ENCODE measurements at regions not wholly inside any gene's neighbourhood (a gene's known extent, or its start where the extent isn't known, plus 50 kb on each side); places are given as distances from the start of the nearest gene placed in this dataset.

- H3K9ac ChIP-seq (ENCODE audit: low read length) = no peak overlapping the region
- no peak overlapping the region for H2AFZ ChIP-seq (ENCODE audit: low read depth, low read length)
- no peak overlapping the region for H3K4me2 ChIP-seq (ENCODE audit: low read length)
- no peaks in the 10 kb centered on the region for H4K20me1 ChIP-seq (ENCODE audit: insufficient read depth)
- H3K79me2 ChIP-seq (replicated peaks; ENCODE audit: insufficient read depth, low read length) = no peaks in the 10 kb centered on the region
- no peaks in the 10 kb centered on the region for H3K9me2 ChIP-seq (ENCODE audit: insufficient read depth, low read length)
- TF ChIP-seq POLR2AphosphoS5 (IDR thresholded peaks at IDR 0.05) (no peak), CTCF (IDR thresholded peaks at IDR 0.05; ENCODE audit: poor library complexity, severe bottlenecking) (no peak), REST (IDR thresholded peaks at IDR 0.05; ENCODE audit: borderline replicate concordance) (no peak), EP300 (conservative IDR thresholded peaks at IDR 0.05; ENCODE audit: poor library complexity, severe bottlenecking) (no peak), RAD21 (conservative IDR thresholded peaks at IDR 0.05) (no peak), TAF1 (IDR thresholded peaks at IDR 0.05; ENCODE audit: low read depth) (no peak), EZH2 (IDR thresholded peaks at IDR 0.05; ENCODE audit: borderline replicate concordance, insufficient read depth, low read length, poor library complexity, severe bottlenecking) (no peak), SMC3 (conservative IDR thresholded peaks at IDR 0.05; ENCODE audit: poor library complexity) (no peak), MXI1 (conservative IDR thresholded peaks at IDR 0.05; ENCODE audit: poor library complexity, severe bottlenecking) (no peak)
- no peaks in the 10 kb centered on the region for H3K36me3 ChIP-seq (ENCODE audit: insufficient read depth, low read length)
- no peaks in the 10 kb centered on the region for H3K27me3 ChIP-seq (ENCODE audit: insufficient read depth, low read depth, low read length)
- H3K9me3 ChIP-seq (ENCODE audit: low read length) = no peaks in the 10 kb centered on the region
- H3K27ac ChIP-seq (ENCODE audit: low read length) = no peak overlapping the region
- H3F3A ChIP-seq (ENCODE audit: insufficient read depth, low read length, poor library complexity, severe bottlenecking) = no peaks in the 10 kb centered on the region
- H3K4me3 ChIP-seq (ENCODE audit: low read length) = no peak overlapping the region
Measured at GRCh38 chr2:208648368-208648767, 241.8 kb downstream of the PTH2R start.

DNA sequence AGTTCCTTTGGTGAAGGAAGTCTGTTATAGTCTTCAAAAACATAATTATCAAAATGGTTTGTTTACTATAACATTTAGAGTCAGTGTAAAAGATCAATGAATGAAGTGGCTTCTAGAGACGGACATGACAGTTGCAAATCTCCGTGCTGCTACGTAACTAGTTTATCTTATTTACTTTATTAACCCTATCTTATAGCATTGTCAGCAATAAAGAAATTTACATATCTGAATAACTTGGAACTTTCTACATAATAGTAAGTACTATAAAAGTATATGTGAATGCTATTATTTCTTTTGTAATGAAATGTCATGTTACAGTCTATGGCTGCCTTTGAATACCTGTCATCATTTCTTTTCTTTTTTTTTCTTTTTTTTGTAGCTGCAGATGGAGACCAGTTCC lies 246.8 kb downstream of the PTH2R start:
- Histone ChIP-seq H3K36me3 (ENCODE audit: insufficient read depth, low read length) (no peaks in the 10 kb centered on the region), H3K27me3 (ENCODE audit: insufficient read depth, low read depth, low read length) (no peaks in the 10 kb centered on the region), H3K9me3 (ENCODE audit: low read length) (no peaks in the 10 kb centered on the region), H2AFZ (ENCODE audit: low read depth, low read length) (no peak overlapping the region), H3K79me2 (replicated peaks; ENCODE audit: insufficient read depth, low read length) (no peaks in the 10 kb centered on the region), H3K9ac (ENCODE audit: low read length) (no peak overlapping the region), H3K4me2 (ENCODE audit: low read length) (no peak overlapping the region), H3K27ac (ENCODE audit: low read length) (no peak overlapping the region), H3F3A (ENCODE audit: insufficient read depth, low read length, poor library complexity, severe bottlenecking) (no peaks in the 10 kb centered on the region), H3K9me2 (ENCODE audit: insufficient read depth, low read length) (no peaks in the 10 kb centered on the region), H4K20me1 (ENCODE audit: insufficient read depth) (no peaks in the 10 kb centered on the region), H3K4me3 (ENCODE audit: low read length) (no peak overlapping the region)
- no peak for TF ChIP-seq SMC3 (conservative IDR thresholded peaks at IDR 0.05; ENCODE audit: poor library complexity)
- TF ChIP-seq CTCF (IDR thresholded peaks at IDR 0.05; ENCODE audit: poor library complexity, severe bottlenecking) = no peak
- TF ChIP-seq EZH2 (IDR thresholded peaks at IDR 0.05; ENCODE audit: borderline replicate concordance, insufficient read depth, low read length, poor library complexity, severe bottlenecking) = no peak
- TF ChIP-seq REST (IDR thresholded peaks at IDR 0.05; ENCODE audit: borderline replicate concordance) = no peak
- TF ChIP-seq POLR2AphosphoS5 (IDR thresholded peaks at IDR 0.05) = no peak
- no peak for TF ChIP-seq EP300 (conservative IDR thresholded peaks at IDR 0.05; ENCODE audit: poor library complexity, severe bottlenecking)
